Fibroblast of lung (primary cell): ENCODE measurements at regions not wholly inside any gene's neighbourhood (a gene's known extent, or its start where the extent isn't known, plus 50 kb on each side); places are given as distances from the start of the nearest gene placed in this dataset.

ENCODE experiments used
- EZH2 ChIP-seq: IDR thresholded peaks from 2 replicates; pipeline ENCODE4 v1.5.1; 2012; ENCODE audit warnings: low read length, control low read depth, mild to moderate bottlenecking; ENCODE audit errors: missing control alignments
- TF ChIP-seq, protein P1 (sequence below), 2 donors: IDR thresholded peaks in 1 of 2; conservative IDR thresholded peaks in 1 of 2; 1 replicate in 1 of 2; 2 replicates in 1 of 2; pipeline ENCODE4 v1.5.1; 2011 to 2012; ENCODE audit warnings: low read length in 2 of 2, control low read depth in 1 of 2, inconsistent platforms in 1 of 2, low read depth in 1 of 2, mild to moderate bottlenecking in 1 of 2

DNA sequence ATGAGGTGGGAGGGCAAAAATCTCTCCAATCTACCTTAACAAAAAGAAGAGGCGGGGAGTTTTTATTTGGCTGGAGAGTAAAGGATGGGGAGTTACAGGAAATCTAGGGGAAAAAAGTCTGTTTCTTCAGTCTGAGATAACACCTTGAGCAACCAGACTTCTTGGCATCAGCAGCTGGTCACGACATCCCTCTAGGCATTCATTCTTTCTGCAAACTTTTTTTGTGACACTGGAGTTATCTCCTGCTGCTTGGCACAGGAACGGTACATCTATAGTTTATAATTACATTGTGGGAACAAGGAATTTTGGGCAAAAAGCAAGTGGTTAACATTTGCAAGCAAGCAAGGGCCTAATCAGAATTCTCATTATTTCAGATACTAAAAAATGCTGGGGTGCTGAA is 50.6 kb upstream of the IFNGR1 start:
- TF ChIP-seq, protein P1, sequence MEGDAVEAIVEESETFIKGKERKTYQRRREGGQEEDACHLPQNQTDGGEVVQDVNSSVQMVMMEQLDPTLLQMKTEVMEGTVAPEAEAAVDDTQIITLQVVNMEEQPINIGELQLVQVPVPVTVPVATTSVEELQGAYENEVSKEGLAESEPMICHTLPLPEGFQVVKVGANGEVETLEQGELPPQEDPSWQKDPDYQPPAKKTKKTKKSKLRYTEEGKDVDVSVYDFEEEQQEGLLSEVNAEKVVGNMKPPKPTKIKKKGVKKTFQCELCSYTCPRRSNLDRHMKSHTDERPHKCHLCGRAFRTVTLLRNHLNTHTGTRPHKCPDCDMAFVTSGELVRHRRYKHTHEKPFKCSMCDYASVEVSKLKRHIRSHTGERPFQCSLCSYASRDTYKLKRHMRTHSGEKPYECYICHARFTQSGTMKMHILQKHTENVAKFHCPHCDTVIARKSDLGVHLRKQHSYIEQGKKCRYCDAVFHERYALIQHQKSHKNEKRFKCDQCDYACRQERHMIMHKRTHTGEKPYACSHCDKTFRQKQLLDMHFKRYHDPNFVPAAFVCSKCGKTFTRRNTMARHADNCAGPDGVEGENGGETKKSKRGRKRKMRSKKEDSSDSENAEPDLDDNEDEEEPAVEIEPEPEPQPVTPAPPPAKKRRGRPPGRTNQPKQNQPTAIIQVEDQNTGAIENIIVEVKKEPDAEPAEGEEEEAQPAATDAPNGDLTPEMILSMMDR (conservative IDR thresholded peaks at IDR 0.05 in 1 of 2, IDR thresholded peaks at IDR 0.05 in 1 of 2; ENCODE audit: low read depth in 1 of 2, low read length in 2 of 2) = no peak
- no peak for TF ChIP-seq EZH2
